ENCODE measurements at regions not wholly inside any gene's neighbourhood (a gene's known extent, or its start where the extent isn't known, plus 50 kb on each side); places are given as distances from the start of the nearest gene placed in this dataset.

DNA sequence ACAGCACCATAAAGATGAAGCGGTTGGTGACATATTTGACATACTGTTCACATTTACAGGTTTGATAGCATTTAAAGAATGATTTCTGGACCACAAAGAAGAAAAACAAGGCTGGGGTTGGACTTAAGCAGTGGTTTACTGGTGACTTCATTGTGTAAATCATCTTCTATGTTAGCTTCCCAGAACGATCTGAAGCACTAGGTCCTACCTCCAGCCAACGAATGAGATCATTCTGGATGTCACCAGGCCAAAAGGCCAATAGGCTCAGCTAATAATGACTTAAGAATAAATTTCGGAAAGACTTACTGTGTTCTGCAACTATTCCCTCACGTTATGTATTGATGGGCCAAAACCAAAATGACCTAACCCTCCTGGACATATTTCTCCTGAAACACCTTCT lies 675.3 kb upstream of the CCNG1 start:
- TF ChIP-seq, protein P1, sequence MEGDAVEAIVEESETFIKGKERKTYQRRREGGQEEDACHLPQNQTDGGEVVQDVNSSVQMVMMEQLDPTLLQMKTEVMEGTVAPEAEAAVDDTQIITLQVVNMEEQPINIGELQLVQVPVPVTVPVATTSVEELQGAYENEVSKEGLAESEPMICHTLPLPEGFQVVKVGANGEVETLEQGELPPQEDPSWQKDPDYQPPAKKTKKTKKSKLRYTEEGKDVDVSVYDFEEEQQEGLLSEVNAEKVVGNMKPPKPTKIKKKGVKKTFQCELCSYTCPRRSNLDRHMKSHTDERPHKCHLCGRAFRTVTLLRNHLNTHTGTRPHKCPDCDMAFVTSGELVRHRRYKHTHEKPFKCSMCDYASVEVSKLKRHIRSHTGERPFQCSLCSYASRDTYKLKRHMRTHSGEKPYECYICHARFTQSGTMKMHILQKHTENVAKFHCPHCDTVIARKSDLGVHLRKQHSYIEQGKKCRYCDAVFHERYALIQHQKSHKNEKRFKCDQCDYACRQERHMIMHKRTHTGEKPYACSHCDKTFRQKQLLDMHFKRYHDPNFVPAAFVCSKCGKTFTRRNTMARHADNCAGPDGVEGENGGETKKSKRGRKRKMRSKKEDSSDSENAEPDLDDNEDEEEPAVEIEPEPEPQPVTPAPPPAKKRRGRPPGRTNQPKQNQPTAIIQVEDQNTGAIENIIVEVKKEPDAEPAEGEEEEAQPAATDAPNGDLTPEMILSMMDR (IDR thresholded peaks at IDR 0.05): no peak
- TF ChIP-seq EZH2 (IDR thresholded peaks at IDR 0.05; ENCODE audit: borderline replicate concordance, insufficient read depth, low read depth, low read length, poor library complexity, severe bottlenecking): no peak

Data from B cell (primary cell).